ENCODE measurements at regions not wholly inside any gene's neighbourhood (a gene's known extent, or its start where the extent isn't known, plus 50 kb on each side); places are given as distances from the start of the nearest gene placed in this dataset.

DNA sequence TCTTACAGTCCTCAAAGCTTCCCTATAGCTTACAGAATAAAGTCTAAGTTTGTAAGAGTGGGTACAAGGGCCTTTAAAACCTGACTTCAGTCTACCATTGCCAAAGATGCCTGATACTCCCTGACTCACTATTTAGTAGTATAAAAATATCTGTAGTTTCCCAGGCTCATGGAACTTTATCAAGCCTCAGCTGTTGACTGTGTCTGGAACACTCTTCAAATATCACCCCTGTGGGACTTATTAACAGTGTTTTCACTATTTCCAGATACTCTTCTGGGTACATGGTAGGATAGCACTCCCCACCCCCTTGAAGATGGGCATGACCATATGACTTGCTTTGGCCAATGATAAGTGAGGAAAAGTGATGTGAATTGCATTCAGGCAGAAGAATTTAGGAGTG lies 105.3 kb upstream of the TENT5A start:
- in situ Hi-C loops (cut with MboI; ENCODE audit: low pct_unique_long_range_greater_than_20kb, low sequenced_read_pairs, unreplicated experiment), result no loop called here

DNA sequence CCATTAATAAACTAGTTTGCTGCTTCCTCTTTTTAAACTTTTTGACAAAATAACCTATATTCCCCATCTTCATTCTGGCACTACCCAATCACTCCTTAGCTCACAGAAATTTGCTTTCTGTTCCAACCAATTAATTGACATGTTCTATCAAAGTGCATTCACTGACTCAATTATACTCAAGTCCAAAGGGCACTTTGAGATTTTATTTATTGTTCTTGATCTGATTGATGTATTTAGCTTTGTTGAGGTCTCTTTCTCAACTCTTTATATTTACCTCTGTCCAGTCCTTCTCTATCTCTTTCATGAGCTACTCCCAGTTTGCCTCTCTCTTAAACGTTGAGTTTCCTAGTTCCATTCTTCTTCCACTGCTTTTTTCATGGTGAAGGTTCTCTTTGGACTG lies 104.4 kb upstream of the TENT5A start:
- TF ChIP-seq, protein P1, sequence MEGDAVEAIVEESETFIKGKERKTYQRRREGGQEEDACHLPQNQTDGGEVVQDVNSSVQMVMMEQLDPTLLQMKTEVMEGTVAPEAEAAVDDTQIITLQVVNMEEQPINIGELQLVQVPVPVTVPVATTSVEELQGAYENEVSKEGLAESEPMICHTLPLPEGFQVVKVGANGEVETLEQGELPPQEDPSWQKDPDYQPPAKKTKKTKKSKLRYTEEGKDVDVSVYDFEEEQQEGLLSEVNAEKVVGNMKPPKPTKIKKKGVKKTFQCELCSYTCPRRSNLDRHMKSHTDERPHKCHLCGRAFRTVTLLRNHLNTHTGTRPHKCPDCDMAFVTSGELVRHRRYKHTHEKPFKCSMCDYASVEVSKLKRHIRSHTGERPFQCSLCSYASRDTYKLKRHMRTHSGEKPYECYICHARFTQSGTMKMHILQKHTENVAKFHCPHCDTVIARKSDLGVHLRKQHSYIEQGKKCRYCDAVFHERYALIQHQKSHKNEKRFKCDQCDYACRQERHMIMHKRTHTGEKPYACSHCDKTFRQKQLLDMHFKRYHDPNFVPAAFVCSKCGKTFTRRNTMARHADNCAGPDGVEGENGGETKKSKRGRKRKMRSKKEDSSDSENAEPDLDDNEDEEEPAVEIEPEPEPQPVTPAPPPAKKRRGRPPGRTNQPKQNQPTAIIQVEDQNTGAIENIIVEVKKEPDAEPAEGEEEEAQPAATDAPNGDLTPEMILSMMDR (IDR thresholded peaks at IDR 0.05; ENCODE audit: extremely low read depth, insufficient read depth, missing control alignments), result no peak
- no peak for DNase-seq (ENCODE audit: low spot score)
- in situ Hi-C loops (cut with MboI; ENCODE audit: low pct_unique_long_range_greater_than_20kb, low sequenced_read_pairs, unreplicated experiment), result no loop called here

More for the DNA sequence above, 105.3 kb upstream of the TENT5A start:
- no peak for DNase-seq (ENCODE audit: low spot score)
- TF ChIP-seq, protein P1 (IDR thresholded peaks at IDR 0.05; ENCODE audit: extremely low read depth, insufficient read depth, missing control alignments), result no peak

DNA sequence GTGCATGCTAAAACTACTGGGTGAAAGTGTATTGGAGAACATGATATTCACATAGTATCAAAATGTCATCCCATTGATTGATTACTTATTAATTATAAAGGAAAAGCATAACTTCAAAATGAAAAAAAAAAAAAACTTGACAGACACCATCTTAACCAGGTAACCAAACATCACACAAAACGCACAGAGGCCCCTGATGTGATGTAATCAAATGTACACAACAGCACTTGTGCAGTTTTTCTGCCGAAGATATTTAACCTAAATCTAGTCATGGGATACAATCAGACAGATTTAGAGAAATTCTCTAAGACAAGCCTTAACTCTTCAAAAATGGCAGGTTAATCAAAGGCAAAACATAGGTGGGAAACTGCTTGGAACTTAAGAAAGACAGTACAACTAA lies 102.0 kb upstream of the TENT5A start:
- in situ Hi-C loops (cut with MboI; ENCODE audit: low pct_unique_long_range_greater_than_20kb, low sequenced_read_pairs, unreplicated experiment), result no loop called here
- no peak for DNase-seq (ENCODE audit: low spot score)
- TF ChIP-seq, protein P1 (IDR thresholded peaks at IDR 0.05; ENCODE audit: extremely low read depth, insufficient read depth, missing control alignments), result no peak

DNA sequence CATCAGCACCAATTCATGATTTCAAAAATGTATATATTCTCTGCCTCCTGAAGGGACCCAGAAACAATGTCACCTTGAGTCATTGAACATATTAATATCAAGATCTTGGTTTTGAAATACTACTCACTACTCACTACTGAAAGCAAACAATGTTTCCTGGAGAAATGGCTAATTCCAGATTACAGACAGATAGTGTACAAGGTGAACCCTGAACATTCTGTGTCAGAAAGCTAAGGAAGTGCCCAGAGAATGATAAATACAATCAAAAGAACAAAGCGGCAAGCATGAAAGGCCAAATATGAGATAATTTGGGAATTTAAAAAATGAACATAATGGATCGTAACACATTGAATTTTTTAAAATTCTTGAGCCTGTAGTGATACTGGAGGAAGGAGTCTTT lies 101.5 kb upstream of the TENT5A start:
- TF ChIP-seq, protein P1 (IDR thresholded peaks at IDR 0.05; ENCODE audit: extremely low read depth, insufficient read depth, missing control alignments), result no peak
- in situ Hi-C loops (cut with MboI; ENCODE audit: low pct_unique_long_range_greater_than_20kb, low sequenced_read_pairs, unreplicated experiment), result no loop called here
- DNase-seq (ENCODE audit: low spot score), result no peak

DNA sequence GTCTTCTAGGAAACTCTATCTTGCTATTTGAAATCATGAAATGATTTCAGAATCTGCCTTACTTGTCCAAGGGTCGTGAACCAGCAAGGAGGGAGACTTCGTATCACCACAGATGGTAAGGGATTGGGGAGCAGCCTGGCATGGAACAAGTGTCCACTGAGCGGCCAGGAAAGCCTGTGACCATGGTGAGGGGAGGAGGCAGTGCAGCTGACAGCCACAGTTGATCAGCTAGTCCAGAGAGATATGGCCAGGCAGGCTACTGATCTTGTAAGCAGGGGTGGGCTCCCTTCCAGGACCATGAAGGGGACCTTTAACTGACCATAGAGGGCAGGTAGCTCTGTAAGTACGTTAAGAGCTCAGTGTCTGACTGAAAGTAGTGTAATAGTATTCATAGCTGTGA lies 96.8 kb upstream of the TENT5A start:
- in situ Hi-C loops (cut with MboI; ENCODE audit: low pct_unique_long_range_greater_than_20kb, low sequenced_read_pairs, unreplicated experiment), result no loop called here
- DNase-seq (ENCODE audit: low spot score), result no peak
- TF ChIP-seq, protein P1 (IDR thresholded peaks at IDR 0.05; ENCODE audit: extremely low read depth, insufficient read depth, missing control alignments), result no peak

DNA sequence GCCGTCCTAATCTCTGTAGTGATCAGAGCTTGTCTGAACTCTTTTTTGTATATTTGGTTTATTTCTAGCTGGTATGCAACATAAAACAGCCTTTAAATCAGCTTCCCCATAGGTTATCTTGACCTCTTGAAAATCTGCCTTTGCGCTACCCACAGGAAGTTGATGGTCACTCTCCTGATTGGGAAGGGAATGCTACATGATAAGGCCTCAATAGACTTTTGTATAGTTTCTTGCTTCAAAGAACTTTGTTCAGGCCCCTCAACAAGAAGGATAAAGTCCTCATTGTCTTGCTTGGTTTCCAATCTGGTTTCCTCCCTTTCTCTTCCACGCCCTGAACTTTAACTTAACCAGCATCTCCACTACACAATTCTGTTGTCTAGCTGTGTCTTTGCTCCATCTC lies 95.4 kb upstream of the TENT5A start:
- in situ Hi-C loops (cut with MboI; ENCODE audit: low pct_unique_long_range_greater_than_20kb, low sequenced_read_pairs, unreplicated experiment), result no loop called here
- DNase-seq (ENCODE audit: low spot score), result no peak
- TF ChIP-seq, protein P1 (IDR thresholded peaks at IDR 0.05; ENCODE audit: extremely low read depth, insufficient read depth, missing control alignments), result no peak

DNA sequence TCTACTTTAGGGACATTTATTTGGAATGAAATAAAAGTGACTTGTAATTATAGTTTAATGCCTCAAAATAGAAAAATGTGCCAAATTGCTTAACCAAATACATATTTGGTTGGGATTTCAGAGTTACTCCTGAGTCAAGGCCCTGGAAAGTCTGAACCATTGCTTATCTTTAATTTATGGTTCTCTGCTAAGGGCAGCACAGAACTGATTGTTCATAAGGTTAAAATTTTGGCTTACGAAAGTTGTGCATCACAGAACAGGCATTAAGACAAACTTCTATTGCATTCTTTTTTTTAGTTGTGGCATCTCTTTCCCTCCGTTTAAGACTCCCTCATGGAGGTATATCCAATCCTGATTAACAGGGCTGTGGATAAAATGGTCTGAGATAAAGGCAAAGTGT lies 92.2 kb upstream of the TENT5A start:
- in situ Hi-C loops (cut with MboI; ENCODE audit: low pct_unique_long_range_greater_than_20kb, low sequenced_read_pairs, unreplicated experiment), result no loop called here
- no peak for DNase-seq (ENCODE audit: low spot score)
- TF ChIP-seq, protein P1 (IDR thresholded peaks at IDR 0.05; ENCODE audit: extremely low read depth, insufficient read depth, missing control alignments), result no peak
